ENCODE measurements at regions not wholly inside any gene's neighbourhood (a gene's known extent, or its start where the extent isn't known, plus 50 kb on each side); places are given as distances from the start of the nearest gene placed in this dataset.

DNA sequence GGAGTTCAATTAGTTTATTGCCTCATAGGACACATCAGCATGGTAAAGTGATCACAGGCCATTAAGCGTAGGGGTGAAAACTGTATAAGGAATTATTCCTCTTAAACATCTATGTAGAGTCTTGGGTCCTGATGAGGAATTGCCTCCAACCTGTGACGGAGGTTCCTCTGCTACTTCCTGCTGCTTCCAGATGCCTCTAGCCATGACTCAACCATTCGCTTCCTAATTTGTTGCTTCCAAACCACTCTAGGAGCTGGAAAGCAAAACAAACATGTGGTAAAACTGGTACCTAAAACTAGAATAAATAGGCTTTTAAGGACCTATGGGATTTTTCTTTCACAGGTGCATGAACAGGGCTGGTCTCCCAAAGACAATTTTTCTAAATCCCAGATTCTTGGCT lies 253.8 kb downstream of the KLF12 start:
- TF ChIP-seq EP300 (IDR thresholded peaks at IDR 0.05) (no peak), POLR2A (IDR thresholded peaks at IDR 0.05) (no peak), CTCF (IDR thresholded peaks at IDR 0.05) (no peak)

DNA sequence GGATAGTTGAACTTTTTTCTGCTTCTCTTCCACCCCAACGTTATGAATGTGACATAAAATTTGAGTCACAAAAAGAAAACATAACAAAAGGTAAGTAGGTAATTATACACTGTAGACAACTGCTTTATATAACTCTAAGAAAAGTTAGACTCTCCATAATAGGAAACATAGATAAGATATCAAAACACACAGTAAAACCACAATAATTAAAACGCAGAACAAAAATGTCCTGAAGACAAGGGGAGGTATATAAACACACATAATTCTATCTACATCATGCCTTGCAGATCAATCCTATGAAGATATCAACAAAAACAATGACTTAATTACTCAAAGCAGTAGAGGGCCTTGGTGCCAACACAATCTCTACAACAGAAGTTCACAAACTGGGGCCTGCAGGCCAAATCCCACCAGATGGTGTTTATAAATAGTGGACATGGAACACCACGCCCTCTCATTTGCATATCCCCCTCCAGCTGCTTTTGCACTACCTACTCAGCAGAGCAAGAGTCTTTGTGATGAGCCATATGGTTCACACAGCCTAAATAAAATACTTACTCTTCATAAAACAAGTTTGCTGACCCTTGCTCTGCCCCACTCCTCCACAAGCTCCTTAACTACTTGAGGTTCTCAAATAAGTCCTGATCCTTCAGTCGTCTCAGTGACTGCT lies 254.7 kb downstream of the KLF12 start:
- intact Hi-C loops (cut with DNase I): no loop called here
- H3K36me3 ChIP-seq: no peaks in the 10 kb centered on the region
- H3K9me3 ChIP-seq: no peaks in the 10 kb centered on the region
- 25 to 45% (median 29%) methylated on average over 4 of the region's 4 CpGs for WGBS, 3 donors
- TF ChIP-seq POLR2A (IDR thresholded peaks at IDR 0.05) (no peak), EP300 (IDR thresholded peaks at IDR 0.05) (no peak), CTCF (IDR thresholded peaks at IDR 0.05) (no peak)
- DNase-seq: no peak
- H3K4me1 ChIP-seq (ENCODE audit: insufficient read depth): no peaks in the 10 kb centered on the region
- H3K27ac ChIP-seq: no peak overlapping the region
- H3K4me3 ChIP-seq: no peak overlapping the region
- no peaks in the 10 kb centered on the region for H3K27me3 ChIP-seq

More for the DNA sequence above, 253.8 kb downstream of the KLF12 start:
- intact Hi-C loops (cut with DNase I): no loop called here
- Histone ChIP-seq H3K4me1 (ENCODE audit: insufficient read depth) (no peaks in the 10 kb centered on the region), H3K27me3 (no peaks in the 10 kb centered on the region), H3K27ac (no peak overlapping the region), H3K36me3 (no peaks in the 10 kb centered on the region), H3K4me3 (no peak overlapping the region), H3K9me3 (no peaks in the 10 kb centered on the region)
- no peak for DNase-seq
- WGBS, 3 donors: 84 to 91% (median 87%) methylated on average over 3 of the region's 3 CpGs

GRCh38 chr13:73877399-73877798 lies 256.8 kb downstream of the KLF12 start:
- Histone ChIP-seq H3K36me3 (no peaks in the 10 kb centered on the region), H3K27ac (no peak overlapping the region), H3K27me3 (no peaks in the 10 kb centered on the region), H3K4me1 (ENCODE audit: insufficient read depth) (no peaks in the 10 kb centered on the region), H3K4me3 (no peak overlapping the region), H3K9me3 (no peaks in the 10 kb centered on the region)
- intact Hi-C loops (cut with DNase I): no loop called here
- TF ChIP-seq POLR2A (IDR thresholded peaks at IDR 0.05) (no peak), CTCF (IDR thresholded peaks at IDR 0.05) (no peak), EP300 (IDR thresholded peaks at IDR 0.05) (no peak)
- no peak for DNase-seq

GRCh38 chr13:73876323-73876722 lies 257.9 kb downstream of the KLF12 start:
- WGBS, 3 donors: 33 to 55% (median 38%) methylated on average over 1 of the region's 1 CpG
- H3K36me3 ChIP-seq: no peaks in the 10 kb centered on the region
- H3K27me3 ChIP-seq: no peaks in the 10 kb centered on the region
- DNase-seq: peak in 1 of 5 donors; percentile 24
- H3K4me3 ChIP-seq: no peak overlapping the region
- H3K4me1 ChIP-seq (ENCODE audit: insufficient read depth): no peaks in the 10 kb centered on the region
- no peaks in the 10 kb centered on the region for H3K9me3 ChIP-seq
- intact Hi-C loops (cut with DNase I): no loop called here
- H3K27ac ChIP-seq: no peak overlapping the region
- no peak for TF ChIP-seq POLR2A (IDR thresholded peaks at IDR 0.05)
- TF ChIP-seq CTCF (IDR thresholded peaks at IDR 0.05): no peak
- no peak for TF ChIP-seq EP300 (IDR thresholded peaks at IDR 0.05)

All from ovary (tissue), 7 donors.